H1 (cell line): ENCODE measurements at regions not wholly inside any gene's neighbourhood (a gene's known extent, or its start where the extent isn't known, plus 50 kb on each side); places are given as distances from the start of the nearest gene placed in this dataset.

ENCODE experiments used
- BACH1 ChIP-seq: IDR thresholded peaks from 2 replicates; pipeline ENCODE4 v1.6.1; 2012; ENCODE audit warnings: low read length, improper control_type of control experiment
- EP300 ChIP-seq, 2 experiments: IDR thresholded peaks; 1 replicate in 1 of 2; 2 replicates in 1 of 2; pipeline ENCODE4 v1.6.1; 2011 to 2012; ENCODE audit warnings: low read depth in 2 of 2, low read length in 2 of 2, mild to moderate bottlenecking in 2 of 2, borderline replicate concordance in 1 of 2, inconsistent platforms in 1 of 2, moderate library complexity in 1 of 2
- SIX5 ChIP-seq: IDR thresholded peaks from 2 replicates; pipeline ENCODE4 v1.6.1; 2011; ENCODE audit warnings: mild to moderate bottlenecking, low read depth, low read length
- SUZ12 ChIP-seq: fragments of 200-600 bp; sonication (generic); IDR thresholded peaks from 2 replicates; pipeline ENCODE4 v1.6.1; 2012; ENCODE audit warnings: mild to moderate bottlenecking, inconsistent platforms, low read length, moderate library complexity, mixed read lengths

GRCh38 chr11:119521551-119521950 lies 98.6 kb upstream of the THY1 start (continued):
- no peak for TF ChIP-seq EP300 (IDR thresholded peaks at IDR 0.05; ENCODE audit: borderline replicate concordance in 1 of 2, low read depth in 2 of 2, low read length in 2 of 2)
- no peak for TF ChIP-seq BACH1
- no peak for TF ChIP-seq SUZ12
- no peak for TF ChIP-seq SIX5
- TF ChIP-seq, all 59 proteins: peak for 0
